Activated CD4-positive, alpha-beta T cell treated with anti-CD3 and anti-CD28 coated beads, Interleukin-2, Interleukin-6, amounts not matched to agents 100 ng/mL and 50 ng/mL, durations not matched to agents 16 hours and 8 hours (primary cell): ENCODE measurements at regions not wholly inside any gene's neighbourhood (a gene's known extent, or its start where the extent isn't known, plus 50 kb on each side); places are given as distances from the start of the nearest gene placed in this dataset.

Experiments used
- DNase-seq: peaks from one replicate; pipeline ENCODE4 v3.0.0-alpha.2; 2020

DNA sequence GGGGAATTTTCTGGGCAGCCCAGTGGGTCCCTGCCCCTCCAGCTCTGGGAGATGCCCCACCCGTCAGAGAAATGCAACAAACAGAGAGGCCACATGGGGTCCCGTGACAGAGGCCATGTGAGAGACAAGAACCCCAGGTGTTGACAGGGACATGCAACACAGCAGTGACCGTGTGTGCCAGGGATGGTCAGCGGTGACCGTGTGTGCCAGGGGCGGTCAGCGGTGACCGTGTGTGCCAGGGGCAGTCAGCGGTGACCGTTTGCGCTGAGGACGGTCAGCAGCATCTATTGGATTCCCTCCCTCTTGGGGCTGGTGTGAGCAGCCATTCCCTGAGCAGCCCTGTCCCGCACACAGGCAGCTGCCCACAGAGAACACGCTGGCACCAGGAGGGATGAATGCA lies 146.6 kb upstream of the OTOS start:
- DNase-seq: no peak

DNA sequence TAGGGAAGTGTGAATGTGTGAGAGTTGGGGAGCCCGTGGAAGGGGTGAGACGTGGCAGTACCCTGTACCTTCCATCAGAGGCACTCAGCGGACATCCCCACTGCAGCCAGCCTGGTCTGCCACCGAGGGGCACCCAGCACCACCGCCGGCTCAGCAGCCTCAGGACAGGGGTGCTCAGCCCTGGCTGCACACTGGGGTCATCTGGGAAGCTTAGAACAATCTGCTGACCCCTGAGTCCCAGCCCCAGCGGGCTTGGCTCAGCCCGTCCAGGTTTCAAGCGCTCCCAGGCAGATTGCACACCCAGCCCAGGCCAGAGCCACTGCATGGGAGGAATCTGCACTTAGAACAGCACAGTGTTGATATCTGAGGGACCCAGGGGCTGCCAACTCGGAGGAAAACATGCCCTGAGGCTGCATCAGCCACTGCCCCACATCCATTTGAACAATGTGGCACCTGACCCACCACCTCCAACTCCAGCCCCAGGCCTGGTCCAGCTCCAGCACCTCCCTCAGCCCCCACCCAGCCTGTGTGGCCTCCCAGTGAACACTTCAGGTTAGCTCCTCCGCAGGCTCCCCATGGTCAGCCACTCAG lies 147.1 kb upstream of the OTOS start:
- no peak for DNase-seq

- DNase-seq: no peak
Measured at GRCh38 chr2:240288087-240288521, 147.4 kb upstream of the GPC1 start.

- DNase-seq: no peak
Measured at GRCh38 chr2:240289701-240290431, 145.6 kb upstream of the GPC1 start.

- no peak for DNase-seq
Measured at GRCh38 chr2:240290432-240291336, 144.8 kb upstream of the GPC1 start.

DNA sequence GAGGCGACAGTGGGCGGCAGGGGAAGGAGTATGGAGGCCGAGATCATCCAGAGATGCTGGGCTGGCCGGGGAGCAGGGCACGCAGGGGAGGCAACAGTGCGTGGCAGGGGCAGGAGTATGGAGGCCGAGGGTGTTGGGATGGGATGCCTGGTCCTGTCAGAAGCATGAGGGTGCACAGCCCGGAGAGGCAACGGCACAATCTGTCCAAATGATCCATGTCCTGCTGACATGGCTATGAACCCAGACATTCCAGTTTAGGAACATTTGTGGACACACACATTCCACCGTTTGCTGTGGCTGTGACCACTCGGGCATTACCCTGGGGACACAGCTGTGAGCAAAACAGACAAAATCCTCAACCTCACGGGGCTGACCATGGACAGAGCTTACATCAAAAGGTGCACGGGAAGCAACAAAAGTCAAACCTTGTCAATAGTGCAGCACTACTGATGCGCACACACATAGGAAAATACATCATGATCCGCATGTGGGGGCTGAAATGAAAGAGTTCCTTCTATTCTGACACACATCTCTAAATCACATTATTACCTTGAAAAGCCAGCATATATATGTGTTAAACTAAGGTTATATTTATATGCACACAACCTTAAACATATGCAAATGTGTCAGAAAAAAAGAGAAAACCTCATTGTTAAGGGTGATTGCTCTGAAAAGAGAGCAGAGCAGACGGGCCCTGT lies 144.0 kb upstream of the GPC1 start:
- DNase-seq: no peak

DNA sequence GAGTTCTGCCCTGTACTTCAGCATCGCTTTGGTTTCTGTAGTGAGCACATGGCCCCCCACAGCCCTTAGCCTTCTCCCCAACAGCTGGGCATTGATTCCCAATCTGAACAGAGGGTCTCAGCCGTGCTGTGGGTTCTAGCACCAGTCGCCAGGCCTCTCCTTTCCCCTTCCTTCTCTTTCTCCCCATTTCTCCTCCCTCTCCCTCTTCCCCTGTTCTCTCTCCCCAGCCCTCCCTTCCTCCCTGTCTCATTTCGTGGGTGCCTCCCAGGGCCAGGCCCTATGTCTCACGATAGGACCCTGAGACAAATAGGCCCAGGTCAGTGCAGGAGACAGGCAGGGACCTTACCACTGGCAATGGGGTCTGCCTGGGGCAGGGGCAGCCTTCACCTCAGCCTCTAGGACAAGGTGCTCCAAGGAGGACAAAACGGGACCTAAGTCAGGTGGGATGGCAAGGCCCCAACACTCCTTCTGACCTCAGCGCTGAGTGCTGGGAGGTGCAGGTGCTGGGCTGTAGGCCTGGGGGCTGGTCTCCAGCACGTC lies 143.4 kb upstream of the GPC1 start:
- DNase-seq: no peak

DNA sequence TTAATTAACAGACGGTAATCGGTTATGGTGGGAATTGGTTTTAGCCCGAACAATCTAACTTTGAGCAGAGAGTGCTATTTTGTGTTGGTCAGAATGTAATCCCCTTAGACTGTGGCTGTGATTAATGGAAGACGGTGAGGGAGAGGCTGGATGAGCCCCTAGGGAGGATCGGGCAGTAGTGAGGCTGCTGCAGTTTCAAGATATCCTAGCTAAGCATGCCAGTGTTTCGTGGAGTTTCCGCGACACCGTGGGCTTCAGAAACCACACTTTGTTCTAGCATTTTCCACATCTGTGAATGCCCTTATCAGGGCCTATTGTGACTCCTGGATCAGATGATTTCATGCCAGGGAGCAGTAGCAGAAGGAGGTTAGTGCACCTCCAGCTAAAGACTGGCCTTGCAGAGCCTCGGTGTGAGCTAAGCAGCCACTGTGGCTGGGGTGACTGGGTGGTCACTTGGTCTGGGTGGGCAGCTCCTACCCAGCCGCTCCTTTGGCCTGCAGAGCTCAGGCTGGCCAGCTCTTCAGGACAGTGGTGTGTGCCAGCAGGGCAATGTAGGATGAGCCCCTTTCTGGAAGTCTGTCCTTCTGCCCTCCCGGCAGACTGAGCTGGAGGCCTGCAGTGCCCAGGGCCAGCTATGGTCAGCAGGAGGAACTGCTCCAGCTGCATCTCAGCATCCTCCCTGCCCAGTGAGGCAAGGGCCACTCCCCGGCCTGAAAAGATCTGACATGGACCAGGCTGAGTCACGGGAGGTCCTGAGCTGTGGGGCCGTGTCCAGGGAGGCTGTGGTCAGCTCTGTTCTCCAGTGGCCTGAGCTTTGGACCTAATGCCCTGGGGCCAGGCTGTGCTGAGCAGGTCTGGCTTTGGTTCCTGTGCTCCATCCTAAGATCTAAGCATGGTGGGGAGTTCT lies 142.6 kb upstream of the GPC1 start:
- no peak for DNase-seq

- DNase-seq: no peak
Measured at GRCh38 chr2:240293557-240294461, 141.7 kb upstream of the GPC1 start.

DNA sequence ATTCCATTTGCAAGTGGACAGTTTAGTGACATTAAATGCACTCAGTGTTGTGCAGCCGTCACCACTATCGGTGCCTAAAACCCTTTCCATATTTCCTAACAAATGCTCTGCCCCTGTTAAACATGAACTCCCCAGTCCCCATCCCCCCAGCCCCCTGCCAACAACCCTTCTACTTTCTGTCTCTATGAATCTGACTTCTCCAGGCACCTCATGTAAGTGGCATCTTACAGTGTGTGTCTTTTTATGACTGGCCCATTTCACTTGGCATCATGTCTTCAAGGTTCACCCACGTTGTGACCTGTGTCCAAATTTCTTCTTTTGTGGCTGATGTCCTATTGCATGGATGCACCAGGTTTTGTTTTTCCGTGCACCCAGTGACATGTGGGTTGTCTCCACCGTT lies 140.9 kb upstream of the GPC1 start:
- no peak for DNase-seq

GRCh38 chr2:240295256-240296103 lies 140.0 kb upstream of the GPC1 start:
- no peak for DNase-seq

GRCh38 chr2:240296104-240296406 lies 139.4 kb upstream of the GPC1 start:
- no peak for DNase-seq

DNA sequence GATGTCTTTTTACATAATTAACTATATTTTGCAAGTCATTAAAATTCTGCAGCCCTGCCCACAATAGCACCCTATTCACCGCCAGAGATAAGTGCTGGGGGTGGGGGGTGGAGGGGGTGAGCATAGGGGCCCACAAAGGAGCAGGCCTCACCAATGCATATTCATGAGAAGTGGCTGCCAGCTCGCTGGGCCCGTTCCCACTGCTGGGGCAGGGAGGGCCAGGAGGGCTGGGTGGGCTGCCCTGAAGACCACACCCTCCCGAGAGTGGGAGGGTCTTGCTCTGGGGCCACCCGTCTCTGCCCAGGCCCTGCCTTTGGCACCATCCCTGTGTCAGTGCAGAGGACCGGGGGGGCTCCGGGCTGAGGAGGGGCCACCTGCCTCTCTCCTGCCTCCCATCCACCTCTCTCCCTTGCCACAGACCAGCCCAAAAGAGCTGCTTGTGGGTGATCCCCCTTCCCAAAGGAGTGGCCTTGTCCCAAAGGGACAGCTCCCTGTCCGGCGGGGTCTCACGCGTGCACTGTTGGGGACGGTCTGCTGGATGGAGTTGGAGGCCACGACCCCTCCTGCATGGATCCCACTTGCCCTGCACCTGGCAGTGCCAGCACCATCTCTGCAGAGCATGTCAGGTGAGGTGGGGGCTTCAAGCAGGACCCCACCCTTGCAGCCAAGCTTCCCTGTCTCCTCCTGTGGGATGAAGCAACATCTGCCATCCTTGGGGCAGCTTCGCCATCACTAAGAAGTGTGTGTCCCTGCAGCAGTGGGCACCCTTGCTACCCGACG lies 138.8 kb upstream of the GPC1 start:
- no peak for DNase-seq

DNA sequence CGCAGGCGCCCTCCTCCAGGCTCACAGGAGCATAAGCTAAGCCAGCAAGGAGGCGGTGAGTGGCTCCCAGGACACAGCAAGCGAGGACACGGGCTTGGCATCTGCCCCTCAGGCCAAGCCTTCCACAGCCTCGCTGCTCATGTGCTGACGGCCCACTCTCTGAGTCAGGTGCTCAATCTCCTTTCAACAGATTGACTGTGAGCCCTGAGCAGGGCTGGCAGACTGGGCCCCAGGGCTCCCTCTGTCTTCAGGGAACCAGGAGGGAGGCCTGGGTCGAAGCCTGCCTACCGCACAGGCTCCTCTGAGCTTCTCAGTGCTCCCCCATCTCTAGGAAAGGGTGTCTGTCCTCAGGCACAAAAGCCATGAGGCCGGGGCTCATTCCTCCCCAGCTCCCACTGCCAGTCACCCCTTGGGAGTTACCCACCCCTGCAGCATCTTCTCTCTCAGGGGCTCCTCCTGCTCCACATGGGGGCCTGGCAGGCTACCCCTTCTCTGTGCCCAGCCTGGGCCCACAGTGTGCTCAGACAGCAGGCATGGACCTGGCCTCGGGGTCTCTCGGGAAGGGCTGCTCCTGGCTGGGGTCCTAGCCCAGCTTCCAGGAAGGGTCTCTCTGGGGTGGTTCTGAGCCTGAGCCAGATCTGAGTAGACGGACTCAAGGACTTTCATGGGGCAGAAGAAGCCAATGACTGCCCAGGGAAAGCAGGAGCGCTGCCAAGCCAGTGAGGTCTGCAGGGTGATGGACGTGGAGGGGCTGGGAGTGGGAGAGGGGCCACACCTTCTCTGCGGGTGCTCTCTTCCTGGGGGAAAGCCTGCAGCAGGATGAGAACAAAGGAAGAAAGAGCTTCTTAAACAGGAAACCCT lies 138.0 kb upstream of the GPC1 start:
- no peak for DNase-seq

DNA sequence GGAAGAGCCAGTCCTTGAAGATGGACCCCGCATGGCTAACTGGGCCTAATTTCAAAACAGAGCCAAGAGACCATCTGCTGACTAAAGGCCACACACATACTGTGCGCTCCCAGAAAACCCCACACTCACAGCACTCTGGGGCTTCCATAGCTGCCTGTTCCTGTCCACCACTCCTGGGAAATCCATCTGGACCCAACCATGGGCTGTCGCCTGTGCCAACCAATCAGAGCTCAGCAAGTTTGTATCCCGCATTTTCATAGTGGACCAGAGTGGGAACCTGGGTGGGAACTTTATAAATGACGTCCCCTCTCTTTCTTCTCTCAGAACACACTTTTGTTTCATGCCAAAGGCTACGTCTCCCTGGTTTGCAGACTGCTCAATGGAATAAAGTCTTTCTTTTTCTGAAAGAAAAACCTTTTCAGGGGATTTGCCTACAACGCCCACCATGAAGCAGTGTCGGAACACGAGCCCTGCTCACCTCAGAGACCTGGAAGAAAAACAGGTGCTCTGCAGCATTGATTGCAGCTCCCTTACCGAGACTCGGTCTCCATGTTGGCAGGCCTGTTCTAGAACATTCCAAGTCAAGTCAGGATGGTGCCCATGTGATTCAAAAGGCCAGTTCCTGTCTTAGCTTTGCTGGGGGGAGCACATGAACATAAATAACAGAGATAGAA lies 137.2 kb upstream of the GPC1 start:
- no peak for DNase-seq

DNA sequence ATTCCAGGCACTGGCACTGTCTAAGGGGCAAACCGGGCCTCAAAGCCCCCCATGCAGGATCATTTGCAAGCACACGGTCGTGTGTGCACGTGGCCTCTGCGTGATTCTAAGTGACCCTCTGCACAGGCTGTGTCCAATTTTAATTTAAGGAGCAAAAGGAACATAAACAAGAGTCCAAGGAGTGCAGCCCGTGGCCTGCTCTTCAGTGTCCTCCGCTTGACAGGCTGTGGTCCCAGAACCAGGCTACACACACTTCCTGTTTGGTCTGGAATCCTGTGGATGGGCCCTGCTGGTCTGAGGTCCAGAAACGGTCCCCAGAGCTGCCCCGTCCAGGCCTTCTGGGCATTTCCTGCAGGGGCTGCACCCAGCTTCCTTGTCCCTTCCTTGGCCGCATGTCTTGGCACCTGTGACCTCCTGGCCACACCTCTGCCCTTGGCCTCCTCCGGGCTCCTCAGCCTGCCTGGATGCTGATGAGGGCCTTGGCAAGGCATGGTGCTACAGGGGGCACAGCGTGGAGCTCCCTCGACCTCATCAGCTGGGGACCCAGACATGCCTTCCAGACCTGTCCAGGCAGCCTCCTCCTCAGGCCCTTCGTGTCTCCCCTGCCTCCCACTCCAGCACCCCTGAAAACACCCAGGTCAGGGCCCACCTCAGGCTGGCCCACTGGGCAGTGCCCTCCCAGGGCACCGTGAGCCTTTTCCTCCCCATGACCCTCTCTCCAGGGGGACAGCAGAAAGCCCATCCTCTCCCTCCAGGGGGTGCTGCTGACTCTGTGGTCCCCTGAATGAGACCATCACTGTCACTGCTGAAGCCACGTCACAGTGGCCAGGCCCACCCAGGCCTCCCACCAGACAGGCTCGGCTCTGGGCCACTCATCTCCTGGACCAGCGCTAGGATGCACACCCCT lies 136.4 kb upstream of the GPC1 start:
- DNase-seq: no peak
